ENCODE measurements at regions not wholly inside any gene's neighbourhood (a gene's known extent, or its start where the extent isn't known, plus 50 kb on each side); places are given as distances from the start of the nearest gene placed in this dataset.
"Not testable (repeated sequence)": the region's sequence is repeated elsewhere in the genome, so short reads cannot be mapped to it uniquely, and the experiment has no call there.

DNA sequence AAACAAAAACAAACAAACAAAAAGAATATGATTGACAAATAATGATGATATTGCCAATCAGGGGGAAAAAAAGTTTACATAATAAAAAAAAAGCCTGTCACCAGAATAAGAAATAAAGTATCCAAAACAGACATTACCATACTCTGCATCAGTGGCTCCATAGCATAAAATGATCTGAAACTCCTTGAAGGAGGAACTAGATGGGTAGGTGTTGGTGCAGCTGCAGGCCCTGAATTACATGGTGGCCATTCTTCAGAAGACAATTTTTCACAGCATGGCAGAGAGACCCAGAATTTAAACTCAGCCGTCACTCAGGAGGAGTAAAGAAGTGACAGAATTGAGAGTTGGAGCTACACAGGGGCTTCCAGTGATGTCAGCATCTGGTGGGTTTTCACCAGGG, 60.2 kb downstream of the GLUL start:
- no peaks in the 10 kb centered on the region for H3K36me3 ChIP-seq (ENCODE audit: control insufficient read depth, insufficient read depth, low read length, severe bottlenecking)
- no peak overlapping the region for H3K9ac ChIP-seq (ENCODE audit: low read length)
- no peak for DNase-seq (ENCODE audit: low read depth)
- H3K4me3 ChIP-seq (ENCODE audit: low read length) = no peak overlapping the region
- no peaks in the 10 kb centered on the region for H3K9me3 ChIP-seq (ENCODE audit: control insufficient read depth, low read length)
- H3K4me1 ChIP-seq (ENCODE audit: control insufficient read depth, insufficient read depth, low read length) = peaks cover 12% of the 10 kb centered on the region
- peaks cover 8% of the 10 kb centered on the region for H3K27me3 ChIP-seq (replicated peaks; ENCODE audit: control insufficient read depth, insufficient read depth, low read length)

DNA sequence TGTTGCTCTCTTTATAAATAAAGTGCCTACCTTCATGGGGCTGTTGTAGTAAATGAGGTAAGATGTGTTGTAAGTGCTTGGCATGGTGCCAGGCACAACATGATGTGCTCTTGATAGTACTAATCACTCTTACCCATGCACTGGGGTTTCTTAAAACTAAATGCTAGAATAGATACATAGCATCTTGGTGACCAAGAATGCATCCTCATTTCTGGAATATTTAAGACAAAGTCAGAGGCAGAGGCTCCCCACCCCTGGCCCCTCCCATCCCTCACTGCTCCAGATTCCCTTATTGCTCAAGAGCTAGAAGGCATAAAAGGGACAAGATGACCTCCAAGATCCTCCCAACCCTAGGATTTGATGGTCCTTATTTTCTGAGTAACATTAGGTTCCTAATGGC, 61.3 kb downstream of the GLUL start:
- DNase-seq (ENCODE audit: low read depth) = peak; percentile 71
- peaks cover 8% of the 10 kb centered on the region for H3K27me3 ChIP-seq (replicated peaks; ENCODE audit: control insufficient read depth, insufficient read depth, low read length)
- no peaks in the 10 kb centered on the region for H3K36me3 ChIP-seq (ENCODE audit: control insufficient read depth, insufficient read depth, low read length, severe bottlenecking)
- no peak overlapping the region for H3K4me3 ChIP-seq (ENCODE audit: low read length)
- H3K9ac ChIP-seq (ENCODE audit: low read length) = no peak overlapping the region
- no peaks in the 10 kb centered on the region for H3K9me3 ChIP-seq (ENCODE audit: control insufficient read depth, low read length)
- H3K4me1 ChIP-seq (ENCODE audit: control insufficient read depth, insufficient read depth, low read length) = peaks cover 7% of the 10 kb centered on the region

DNA sequence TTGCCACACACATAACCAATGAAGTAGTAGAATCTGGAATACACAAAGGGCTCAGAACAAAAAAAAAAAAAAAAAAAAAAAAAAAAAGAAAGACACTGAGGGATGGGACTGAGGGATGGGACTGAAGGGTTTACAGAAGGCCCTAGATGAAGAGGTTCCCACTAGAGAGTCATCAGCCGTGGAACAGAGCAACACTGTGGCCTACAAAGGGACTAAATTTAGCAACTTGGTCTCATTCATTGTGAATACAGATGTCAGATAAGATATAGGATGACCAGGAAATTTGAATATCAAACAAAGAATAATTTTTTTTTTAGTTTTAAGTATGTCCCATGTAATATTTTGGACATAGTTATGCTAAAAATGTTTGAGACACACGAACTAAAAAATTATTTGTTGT, 62.1 kb downstream of the GLUL start:
- no peak for DNase-seq (ENCODE audit: low read depth)
- Histone ChIP-seq H3K27me3 (replicated peaks; ENCODE audit: control insufficient read depth, insufficient read depth, low read length) (peaks cover 4% of the 10 kb centered on the region), H3K4me3 (ENCODE audit: low read length) (no peak overlapping the region), H3K36me3 (ENCODE audit: control insufficient read depth, insufficient read depth, low read length, severe bottlenecking) (no peaks in the 10 kb centered on the region), H3K4me1 (ENCODE audit: control insufficient read depth, insufficient read depth, low read length) (peaks cover 7% of the 10 kb centered on the region), H3K9me3 (ENCODE audit: control insufficient read depth, low read length) (no peaks in the 10 kb centered on the region), H3K9ac (ENCODE audit: low read length) (no peak overlapping the region)

DNA sequence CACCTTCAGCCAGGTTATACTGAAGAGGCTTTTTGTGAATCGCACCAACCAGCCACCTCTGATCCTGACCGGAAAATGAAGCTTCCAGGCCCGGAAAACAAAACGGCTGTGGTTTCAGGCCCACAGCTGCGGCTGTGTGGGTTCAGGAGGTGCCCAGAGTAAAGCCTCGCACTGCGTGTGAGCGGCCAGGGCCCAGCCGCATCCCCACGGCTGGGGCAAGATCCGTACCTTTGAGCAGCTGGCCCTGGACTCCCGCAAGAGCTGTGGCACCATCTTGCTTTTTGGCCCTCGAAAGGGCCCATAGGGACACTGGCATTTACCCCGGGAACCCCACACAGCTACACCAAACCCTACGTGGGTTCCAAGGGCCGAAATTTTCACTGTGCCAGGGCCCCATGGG, 63.0 kb downstream of the GLUL start:
- peaks cover 7% of the 10 kb centered on the region for H3K4me1 ChIP-seq (ENCODE audit: control insufficient read depth, insufficient read depth, low read length)
- H3K9ac ChIP-seq (ENCODE audit: low read length) = no peak overlapping the region
- DNase-seq (ENCODE audit: low read depth) = no peak
- no peaks in the 10 kb centered on the region for H3K36me3 ChIP-seq (ENCODE audit: control insufficient read depth, insufficient read depth, low read length, severe bottlenecking)
- H3K27me3 ChIP-seq (replicated peaks; ENCODE audit: control insufficient read depth, insufficient read depth, low read length) = no peaks in the 10 kb centered on the region
- no peaks in the 10 kb centered on the region for H3K9me3 ChIP-seq (ENCODE audit: control insufficient read depth, low read length)
- H3K4me3 ChIP-seq (ENCODE audit: low read length) = no peak overlapping the region

DNA sequence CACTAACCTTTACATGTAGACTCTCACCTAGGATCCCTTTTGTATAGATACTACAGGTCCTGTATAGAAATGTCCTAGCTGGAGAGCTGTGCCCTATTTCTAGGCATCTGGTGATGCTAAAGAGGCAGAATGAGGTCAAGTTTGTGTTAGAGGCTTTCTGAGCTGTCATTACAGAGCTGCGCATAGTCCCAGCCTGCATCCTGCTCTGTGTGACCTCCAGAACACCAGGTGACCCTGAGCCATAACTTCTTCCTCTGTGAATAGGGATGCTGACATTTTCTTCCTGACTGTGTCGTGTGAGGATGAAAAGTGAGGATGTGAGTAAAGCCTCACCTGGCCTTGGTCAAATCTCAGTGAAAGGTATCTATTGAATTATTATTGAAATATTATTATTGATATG, 66.3 kb downstream of the GLUL start:
- H3K4me3 ChIP-seq (ENCODE audit: low read length) = no peak overlapping the region
- no peaks in the 10 kb centered on the region for H3K36me3 ChIP-seq (ENCODE audit: control insufficient read depth, insufficient read depth, low read length, severe bottlenecking)
- H3K9ac ChIP-seq (ENCODE audit: low read length) = no peak overlapping the region
- no peak for DNase-seq (ENCODE audit: low read depth)
- H3K27me3 ChIP-seq (replicated peaks; ENCODE audit: control insufficient read depth, insufficient read depth, low read length) = no peaks in the 10 kb centered on the region
- H3K9me3 ChIP-seq (ENCODE audit: control insufficient read depth, low read length) = no peaks in the 10 kb centered on the region
- H3K4me1 ChIP-seq (ENCODE audit: control insufficient read depth, insufficient read depth, low read length) = peaks cover 2% of the 10 kb centered on the region

DNA sequence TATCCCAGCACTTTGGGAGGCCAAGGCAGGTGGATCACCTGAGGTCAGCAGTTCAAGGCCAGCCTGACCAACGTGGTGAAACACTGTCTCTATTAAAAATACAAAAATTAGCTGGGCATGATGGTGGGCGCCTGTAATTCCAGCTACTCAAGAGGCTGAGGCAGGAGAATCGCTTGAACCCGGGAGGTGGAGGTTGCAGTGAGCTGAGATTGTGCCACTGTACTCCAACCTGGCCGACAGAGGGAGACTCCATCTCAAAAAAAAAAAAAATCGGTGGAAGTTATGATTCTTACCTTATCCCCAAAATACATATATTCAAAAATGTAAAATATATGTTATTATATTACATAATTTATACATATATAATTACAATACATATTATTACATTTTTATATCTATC, 70.1 kb downstream of the GLUL start:
- H3K9me3 ChIP-seq (ENCODE audit: control insufficient read depth, low read length); H3K4me3 ChIP-seq (ENCODE audit: low read length); H3K27me3 ChIP-seq (replicated peaks; ENCODE audit: control insufficient read depth, insufficient read depth, low read length); DNase-seq (ENCODE audit: low read depth); H3K36me3 ChIP-seq (ENCODE audit: control insufficient read depth, insufficient read depth, low read length, severe bottlenecking); H3K9ac ChIP-seq (ENCODE audit: low read length): not testable (repeated sequence)
- H3K4me1 ChIP-seq (ENCODE audit: control insufficient read depth, insufficient read depth, low read length) = peaks cover 15% of the 10 kb centered on the region

DNA sequence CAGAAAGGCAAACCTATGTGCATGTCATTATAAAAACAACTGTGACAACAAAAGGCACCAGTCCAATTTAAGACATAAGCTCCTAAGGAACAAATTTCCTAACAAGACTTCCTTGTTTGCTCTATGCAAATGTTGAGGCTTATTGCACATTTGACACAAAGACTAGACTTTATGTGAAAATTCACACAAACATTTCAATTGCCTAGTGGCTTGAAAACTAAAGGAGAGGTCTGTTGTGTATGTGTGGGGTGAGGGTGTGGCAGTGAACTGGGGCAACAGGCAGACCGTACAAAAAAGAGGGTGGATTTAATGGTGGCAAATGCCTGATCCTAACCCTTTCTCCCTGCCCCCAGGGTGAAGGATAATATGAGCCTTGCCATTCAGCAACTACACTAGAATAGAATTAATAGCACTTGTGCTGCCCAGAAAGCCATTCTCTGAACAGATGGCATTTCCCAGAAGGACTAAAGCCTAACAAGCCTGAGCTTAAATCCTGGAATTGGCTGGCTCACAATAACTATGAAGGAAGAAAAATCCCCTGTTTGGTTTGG, 73.9 kb downstream of the GLUL start:
- H3K9ac ChIP-seq (ENCODE audit: low read length) = no peak overlapping the region

DNA sequence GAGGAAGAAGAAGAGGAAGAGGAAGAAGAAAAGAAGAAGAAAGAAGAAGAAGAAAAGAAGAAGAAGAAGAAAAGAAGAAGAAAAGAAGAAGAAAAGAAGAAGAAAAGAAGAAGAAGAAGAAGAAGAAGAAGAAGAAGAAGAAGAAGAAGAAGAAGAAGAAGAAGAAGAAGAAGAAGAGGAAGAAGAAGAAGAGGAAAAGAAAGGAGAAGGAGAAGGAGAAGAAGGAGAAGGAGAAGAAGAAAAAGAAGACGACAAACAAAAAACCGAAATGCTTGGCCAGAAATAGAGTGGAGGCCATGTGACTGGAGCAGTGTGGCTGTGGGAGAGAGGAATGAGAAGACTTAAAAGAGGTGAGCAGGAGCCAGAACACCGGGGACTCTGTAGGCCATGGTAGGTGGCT, 75.1 kb downstream of the GLUL start:
- H3K9me3 ChIP-seq (ENCODE audit: control insufficient read depth, low read length); H3K4me3 ChIP-seq (ENCODE audit: low read length); H3K9ac ChIP-seq (ENCODE audit: low read length); H3K36me3 ChIP-seq (ENCODE audit: control insufficient read depth, insufficient read depth, low read length, severe bottlenecking); DNase-seq (ENCODE audit: low read depth): not testable (repeated sequence)
- peaks cover 13% of the 10 kb centered on the region for H3K27me3 ChIP-seq (replicated peaks; ENCODE audit: control insufficient read depth, insufficient read depth, low read length)
- peaks cover 24% of the 10 kb centered on the region for H3K4me1 ChIP-seq (ENCODE audit: control insufficient read depth, insufficient read depth, low read length)

More for the DNA sequence above, 73.9 kb downstream of the GLUL start:
- Histone ChIP-seq H3K27me3 (replicated peaks; ENCODE audit: control insufficient read depth, insufficient read depth, low read length) (peaks cover 8% of the 10 kb centered on the region), H3K4me3 (ENCODE audit: low read length) (no peak overlapping the region), H3K9me3 (ENCODE audit: control insufficient read depth, low read length) (no peaks in the 10 kb centered on the region), H3K4me1 (ENCODE audit: control insufficient read depth, insufficient read depth, low read length) (peaks cover 24% of the 10 kb centered on the region), H3K36me3 (ENCODE audit: control insufficient read depth, insufficient read depth, low read length, severe bottlenecking) (no peaks in the 10 kb centered on the region)
- DNase-seq (ENCODE audit: low read depth) = peak; percentile 58

DNA sequence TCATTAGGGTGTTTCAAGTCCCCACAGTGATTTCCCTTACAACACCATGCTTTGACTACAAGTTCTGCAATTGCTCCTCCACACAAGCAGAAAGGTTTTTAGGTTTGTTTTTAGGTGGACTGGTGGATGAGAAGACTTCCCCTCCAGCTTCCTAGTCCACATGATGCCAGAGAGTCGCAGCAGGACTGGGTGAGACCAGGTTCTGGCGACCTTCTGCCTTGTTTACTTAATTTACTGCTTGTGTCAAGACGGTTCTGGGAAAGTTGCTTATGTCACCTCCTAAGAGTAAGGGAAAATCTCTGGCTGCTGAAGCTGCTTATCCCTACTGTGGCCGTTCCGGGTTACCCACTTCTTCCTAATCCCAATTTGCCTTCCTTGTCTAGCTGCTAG, 76.4 kb downstream of the GLUL start:
- H3K27me3 ChIP-seq (replicated peaks; ENCODE audit: control insufficient read depth, insufficient read depth, low read length) = peaks cover 13% of the 10 kb centered on the region
- no peak overlapping the region for H3K4me3 ChIP-seq (ENCODE audit: low read length)
- H3K9me3 ChIP-seq (ENCODE audit: control insufficient read depth, low read length) = no peaks in the 10 kb centered on the region
- H3K9ac ChIP-seq (ENCODE audit: low read length) = peak overlapping the region; percentile 9
- H3K4me1 ChIP-seq (ENCODE audit: control insufficient read depth, insufficient read depth, low read length) = peaks cover 24% of the 10 kb centered on the region
- DNase-seq (ENCODE audit: low read depth) = no peak
- H3K36me3 ChIP-seq (ENCODE audit: control insufficient read depth, insufficient read depth, low read length, severe bottlenecking) = no peaks in the 10 kb centered on the region

DNA sequence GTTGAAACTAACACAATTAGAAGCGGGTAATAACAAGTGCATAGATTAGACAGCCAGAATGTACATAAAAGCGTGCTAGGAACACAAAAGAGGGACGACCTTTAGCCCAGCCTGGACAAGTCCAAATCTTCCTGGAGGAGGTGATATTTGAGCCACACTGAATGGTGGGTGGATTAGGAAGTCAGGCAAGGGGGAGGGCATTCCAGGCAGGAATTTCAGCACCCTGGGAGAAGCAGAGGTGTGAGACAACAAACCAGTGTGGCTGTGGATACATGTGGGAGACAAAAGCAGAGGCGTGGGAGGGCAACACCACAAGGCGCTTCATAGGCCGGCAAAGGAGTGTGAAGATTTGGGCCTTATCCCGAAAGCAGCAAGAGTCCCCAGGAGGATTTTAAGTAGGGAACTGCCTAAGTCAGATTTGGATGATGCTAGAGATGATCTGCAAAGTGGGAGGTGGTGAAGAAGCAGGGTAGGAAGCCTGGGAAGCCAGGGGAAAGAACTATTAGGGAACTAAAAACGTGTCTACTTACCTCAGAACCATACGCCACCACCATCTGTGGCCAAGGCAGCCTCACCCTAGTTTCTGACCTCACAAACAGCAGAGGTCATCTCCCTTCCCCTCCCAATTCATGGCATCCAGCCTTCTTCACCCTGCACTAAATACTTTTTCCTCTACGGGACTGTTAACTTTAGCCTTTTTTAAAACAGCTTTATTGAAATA, 81.8 kb downstream of the GLUL start:
- Histone ChIP-seq H3K9me3 (ENCODE audit: control insufficient read depth, low read length) (no peaks in the 10 kb centered on the region), H3K36me3 (ENCODE audit: control insufficient read depth, insufficient read depth, low read length, severe bottlenecking) (no peaks in the 10 kb centered on the region), H3K4me3 (ENCODE audit: low read length) (no peak overlapping the region), H3K27me3 (replicated peaks; ENCODE audit: control insufficient read depth, insufficient read depth, low read length) (peaks cover 13% of the 10 kb centered on the region), H3K9ac (ENCODE audit: low read length) (no peak overlapping the region), H3K4me1 (ENCODE audit: control insufficient read depth, insufficient read depth, low read length) (peaks cover 3% of the 10 kb centered on the region)
- no peak for DNase-seq (ENCODE audit: low read depth)

DNA sequence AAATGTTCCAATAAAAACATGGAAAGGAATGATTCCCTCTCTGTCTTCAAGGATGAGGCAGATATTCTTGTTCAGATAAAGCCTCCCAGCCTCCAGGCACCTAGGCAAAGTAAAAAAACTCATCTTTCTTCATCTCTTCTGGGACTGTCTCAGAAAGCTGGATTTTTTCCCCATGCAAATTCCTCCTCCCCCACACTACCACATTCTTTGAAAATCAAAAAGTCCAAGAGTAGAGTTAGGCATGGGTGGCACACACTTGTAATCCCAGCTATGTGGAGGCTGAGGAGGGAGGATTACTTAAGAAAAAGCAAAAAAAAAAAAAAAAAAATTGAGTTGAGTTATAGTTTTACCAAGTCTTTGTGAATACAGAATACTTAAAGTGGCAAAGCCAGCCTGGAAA, 82.8 kb downstream of the GLUL start:
- Histone ChIP-seq H3K27me3 (replicated peaks; ENCODE audit: control insufficient read depth, insufficient read depth, low read length) (peaks cover 13% of the 10 kb centered on the region), H3K36me3 (ENCODE audit: control insufficient read depth, insufficient read depth, low read length, severe bottlenecking) (no peaks in the 10 kb centered on the region), H3K9ac (ENCODE audit: low read length) (no peak overlapping the region), H3K9me3 (ENCODE audit: control insufficient read depth, low read length) (no peaks in the 10 kb centered on the region), H3K4me3 (ENCODE audit: low read length) (no peak overlapping the region), H3K4me1 (ENCODE audit: control insufficient read depth, insufficient read depth, low read length) (peaks cover 11% of the 10 kb centered on the region)
- no peak for DNase-seq (ENCODE audit: low read depth)

DNA sequence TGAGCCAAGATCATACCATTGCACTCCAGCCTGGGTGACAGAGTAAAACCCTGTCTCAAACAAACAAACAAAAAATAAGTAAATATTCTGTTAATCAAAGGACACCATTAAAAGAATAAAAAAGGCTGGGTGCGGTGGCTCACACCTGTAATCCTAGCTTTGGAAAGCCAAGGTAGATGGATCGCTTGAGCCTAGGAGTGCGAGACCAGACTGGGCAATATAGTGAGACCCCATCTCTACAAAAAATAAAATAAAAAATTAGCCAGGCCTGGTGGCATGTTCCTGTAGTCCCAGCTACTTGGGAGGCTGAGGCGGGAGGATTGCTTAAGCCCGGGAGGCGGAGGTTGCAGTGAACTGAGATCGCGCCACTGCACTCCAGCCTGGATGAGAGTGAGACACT, 84.1 kb downstream of the GLUL start:
- H3K36me3 ChIP-seq (ENCODE audit: control insufficient read depth, insufficient read depth, low read length, severe bottlenecking); H3K4me3 ChIP-seq (ENCODE audit: low read length); H3K9me3 ChIP-seq (ENCODE audit: control insufficient read depth, low read length); H3K9ac ChIP-seq (ENCODE audit: low read length); H3K27me3 ChIP-seq (replicated peaks; ENCODE audit: control insufficient read depth, insufficient read depth, low read length); DNase-seq (ENCODE audit: low read depth): not testable (repeated sequence)
- peaks cover 20% of the 10 kb centered on the region for H3K4me1 ChIP-seq (ENCODE audit: control insufficient read depth, insufficient read depth, low read length)

Data from adipocyte (in vitro differentiated cells).